C4-2B (cell line): ENCODE measurements at regions not wholly inside any gene's neighbourhood (a gene's known extent, or its start where the extent isn't known, plus 50 kb on each side); places are given as distances from the start of the nearest gene placed in this dataset.

Experiments used
- CTCF ChIP-seq: fragments of 450-650 bp; conservative IDR thresholded peaks from 2 replicates; pipeline ENCODE4 v1.5.1; 2017; ENCODE audit warnings: mild to moderate bottlenecking
- ZFX ChIP-seq: fragments of 450-650 bp; IDR thresholded peaks from 2 replicates; pipeline ENCODE4 v1.6.1; 2017

GRCh38 chr16:87250431-87250960 is 66.7 kb downstream of the C16orf95 start:
- TF ChIP-seq CTCF = no peak
- no peak for TF ChIP-seq ZFX
